HG03457 (cell line): ENCODE measurements at regions not wholly inside any gene's neighbourhood (a gene's known extent, or its start where the extent isn't known, plus 50 kb on each side); places are given as distances from the start of the nearest gene placed in this dataset.
"Not testable (repeated sequence)": the region's sequence is repeated elsewhere in the genome, so short reads cannot be mapped to it uniquely, and the experiment has no call there.

ENCODE experiments used
- ATAC-seq: cut with Tn5 transposase; IDR thresholded peaks from one replicate; pipeline ENCODE4 v1.9.1; 2021; ENCODE audit warnings: moderate number of reproducible peaks; ENCODE audit not compliant: unreplicated experiment

DNA sequence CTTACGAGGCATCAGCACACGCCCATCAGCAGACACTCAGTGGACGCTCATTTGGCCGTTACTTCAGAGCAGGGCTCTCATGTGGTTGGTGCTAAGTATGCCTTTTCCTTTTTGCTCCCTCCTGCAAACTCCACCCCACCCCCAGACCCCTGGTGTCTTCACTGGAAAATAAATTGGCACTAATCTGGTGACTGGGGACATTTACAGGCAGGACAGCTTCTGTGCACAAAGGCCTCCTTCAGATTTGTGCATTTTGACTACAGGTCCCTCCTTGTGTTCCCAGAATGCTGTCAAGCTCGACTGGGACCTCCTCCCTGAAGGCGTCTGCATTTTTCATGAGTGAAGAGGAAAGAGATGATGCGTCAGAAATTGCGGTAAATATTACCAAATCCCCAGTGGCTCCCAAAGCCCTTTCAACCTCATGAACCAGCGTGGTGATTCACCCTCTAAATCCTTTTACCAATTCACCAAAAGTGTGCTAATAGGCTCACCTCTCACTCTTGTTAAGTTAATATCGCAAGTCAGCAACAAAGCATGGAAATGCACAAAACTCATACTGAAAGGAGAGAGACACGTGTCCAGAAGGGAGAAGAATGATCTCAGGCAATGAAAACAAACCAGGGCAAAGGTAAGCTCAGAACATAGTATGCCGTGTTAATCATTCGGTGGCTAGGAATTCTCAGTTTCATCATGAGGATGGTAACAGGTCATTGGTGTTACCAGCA, 119.0 kb downstream of the NKX6-1 start:
- ATAC-seq: no peak

- ATAC-seq: no peak
These were observed 120.1 kb downstream of the NKX6-1 start for GRCh38 chr4:84378983-84379382.

GRCh38 chr4:84378356-84378755, 120.7 kb downstream of the NKX6-1 start:
- ATAC-seq: no peak

DNA sequence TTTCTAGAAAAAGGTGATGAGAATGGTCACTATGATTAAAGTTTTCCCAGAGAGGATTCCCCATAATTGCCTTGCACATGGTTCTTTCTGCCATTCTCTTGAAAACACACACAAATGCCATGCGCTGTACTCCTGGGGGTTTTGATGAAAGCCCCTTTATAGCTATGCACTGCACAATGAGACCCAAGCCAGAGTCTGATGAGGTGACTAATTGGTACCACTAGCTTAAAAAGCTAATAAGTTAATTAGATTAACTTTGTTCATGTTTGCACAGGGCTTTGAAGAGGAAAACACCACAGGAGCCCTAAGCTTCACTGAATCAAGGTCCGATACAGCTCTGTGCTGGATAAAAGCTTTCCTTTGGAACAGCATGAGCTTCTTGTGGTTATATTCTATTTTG, 132.2 kb downstream of the NKX6-1 start:
- ATAC-seq: no peak

DNA sequence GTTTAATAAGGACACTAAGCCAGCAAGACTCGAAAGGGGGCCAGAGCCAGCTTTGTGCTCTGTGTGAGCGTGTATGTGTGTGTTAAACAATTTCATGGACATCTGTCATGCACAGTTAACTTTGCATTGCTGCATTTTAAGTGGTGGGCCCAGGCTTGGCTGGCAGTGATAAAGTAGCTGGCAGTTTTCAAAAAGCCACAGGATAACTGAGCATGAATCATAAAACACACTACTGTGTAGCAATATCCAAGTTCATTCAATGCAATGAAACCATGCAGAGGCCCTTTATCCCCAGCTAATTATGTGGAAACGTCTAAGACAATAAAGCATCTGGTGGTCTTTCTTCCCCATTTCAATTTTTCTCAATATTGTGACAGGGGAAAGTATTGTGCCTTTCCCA, 132.9 kb downstream of the NKX6-1 start:
- ATAC-seq: no peak

DNA sequence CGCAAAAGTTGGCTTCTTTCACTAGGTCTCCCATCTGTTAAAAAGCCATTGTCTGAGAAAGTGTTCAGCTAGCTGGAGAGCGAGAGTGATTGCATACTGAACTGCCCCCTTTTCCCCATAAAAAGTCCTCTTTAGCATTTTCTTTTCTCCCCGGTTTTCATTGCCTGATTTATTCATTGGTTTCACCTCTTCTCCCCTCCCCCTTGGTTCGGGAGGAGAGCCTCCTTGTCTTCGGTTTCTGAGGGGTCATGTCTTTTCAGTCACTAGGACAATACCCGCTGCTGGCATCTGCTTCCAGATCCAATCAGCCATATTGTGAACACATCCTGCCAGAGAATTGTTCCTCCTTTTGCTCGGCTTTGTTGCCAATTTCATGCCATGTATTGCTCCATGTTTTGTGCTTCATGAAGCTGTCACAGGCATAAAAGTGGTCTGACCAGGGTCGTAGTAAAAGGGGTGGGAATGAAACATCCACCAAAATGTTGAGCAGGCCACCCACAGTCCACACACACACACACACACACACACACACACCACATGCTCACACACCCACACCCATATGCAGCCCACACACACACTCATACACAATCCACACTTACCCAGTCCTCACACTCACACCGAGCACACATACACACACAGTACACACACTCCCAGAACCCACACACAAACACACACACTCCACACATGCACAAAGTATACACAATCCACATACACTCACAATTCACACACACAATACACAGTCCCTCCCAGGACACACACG, 136.0 kb downstream of the NKX6-1 start:
- no peak for ATAC-seq

DNA sequence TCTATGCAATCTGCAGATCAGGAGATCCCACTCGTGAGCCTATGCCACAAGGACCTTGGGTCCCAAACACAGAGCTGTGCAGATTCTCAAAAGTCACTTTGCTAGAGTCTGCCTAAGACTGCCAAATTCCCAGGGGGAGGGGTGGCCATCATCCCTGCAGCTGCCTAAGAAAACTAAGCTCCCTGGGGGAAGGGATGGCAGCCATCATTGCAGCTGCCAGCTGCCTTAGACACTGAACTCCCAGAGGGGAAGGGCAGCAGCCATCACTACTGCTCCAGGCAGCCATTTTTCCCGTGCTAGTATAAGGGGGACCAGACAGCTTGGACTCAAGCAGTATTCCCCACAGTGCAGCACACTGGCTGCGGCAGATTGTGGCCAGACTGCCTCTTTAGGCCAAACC, 156.9 kb downstream of the NKX6-1 start:
- ATAC-seq: no peak

GRCh38 chr4:84341559-84341958, 157.5 kb downstream of the NKX6-1 start:
- ATAC-seq: no peak

- ATAC-seq: no peak
These were observed 160.7 kb downstream of the NKX6-1 start for GRCh38 chr4:84338367-84338766.

DNA sequence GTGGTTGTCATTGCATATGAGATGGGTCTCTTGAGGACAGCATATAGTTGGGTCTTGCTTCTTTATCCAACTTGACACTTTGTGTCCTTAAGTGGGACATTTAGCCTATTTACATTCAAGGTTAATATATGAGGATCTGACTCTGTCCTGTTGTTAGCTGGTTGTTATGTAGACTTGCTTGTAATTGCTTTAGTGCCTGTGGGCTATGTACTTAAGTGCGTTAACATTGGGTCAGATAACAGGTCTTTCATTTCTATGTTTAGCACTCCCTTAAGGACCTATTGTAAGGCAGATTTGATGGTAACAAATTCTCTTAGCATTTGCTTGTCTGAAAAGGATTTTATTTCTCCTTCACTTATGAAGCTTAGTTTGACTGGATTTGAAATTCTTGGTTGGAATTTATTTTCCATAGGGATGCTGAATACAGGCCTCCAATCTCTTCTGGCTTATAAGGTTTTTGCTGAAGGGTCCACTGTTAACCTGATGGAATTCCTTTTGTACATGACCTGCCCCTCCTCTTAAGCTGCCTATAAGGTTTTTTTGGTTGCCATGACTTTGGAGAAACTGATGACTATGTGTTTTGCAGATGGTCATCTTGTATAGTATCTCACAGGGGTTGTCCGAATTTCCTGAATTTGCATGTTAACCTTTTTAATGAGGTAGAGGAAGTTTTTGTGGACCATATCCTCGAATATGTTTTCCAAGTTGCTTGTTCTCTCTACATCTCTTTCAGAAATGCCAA, 162.0 kb downstream of the NKX6-1 start:
- no peak for ATAC-seq

DNA sequence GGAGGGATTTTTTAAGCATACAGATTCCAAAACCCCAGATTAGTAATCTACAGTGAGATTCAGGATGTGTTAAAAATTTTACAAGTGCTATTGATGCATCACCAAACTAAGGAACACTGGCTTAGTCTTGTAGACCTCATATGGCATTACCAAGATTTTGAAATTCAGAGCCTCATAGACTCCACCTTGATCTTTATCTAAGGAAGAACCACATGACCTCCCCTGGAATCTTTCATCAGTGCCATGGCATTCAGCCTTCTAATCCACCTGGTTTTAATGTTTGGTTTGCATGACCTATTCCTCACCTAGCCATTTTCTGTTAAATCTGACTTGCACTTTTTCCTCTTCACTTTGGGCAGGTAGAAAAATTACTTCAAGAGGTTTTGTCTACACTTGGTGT, 171.6 kb downstream of the NKX6-1 start:
- no peak for ATAC-seq

DNA sequence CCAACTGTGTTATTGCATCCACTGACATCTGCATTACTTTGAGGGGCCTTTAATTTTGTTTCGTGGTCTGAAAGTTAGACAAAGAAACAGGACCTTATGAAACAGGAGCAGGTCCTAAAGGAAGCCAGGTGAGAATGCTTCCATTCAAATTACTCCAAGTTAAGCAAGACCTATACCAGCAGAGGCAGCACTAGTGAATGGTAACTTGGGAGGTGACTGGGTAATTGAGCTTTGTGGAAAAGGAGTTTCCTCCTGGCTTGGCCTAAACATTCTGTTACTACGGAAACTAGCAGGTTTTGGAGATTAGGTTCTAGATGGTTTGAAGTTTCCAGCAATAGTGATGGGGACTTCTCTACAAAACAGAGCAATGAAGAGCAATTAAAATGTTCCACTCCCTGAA, 173.5 kb downstream of the NKX6-1 start:
- no peak for ATAC-seq

DNA sequence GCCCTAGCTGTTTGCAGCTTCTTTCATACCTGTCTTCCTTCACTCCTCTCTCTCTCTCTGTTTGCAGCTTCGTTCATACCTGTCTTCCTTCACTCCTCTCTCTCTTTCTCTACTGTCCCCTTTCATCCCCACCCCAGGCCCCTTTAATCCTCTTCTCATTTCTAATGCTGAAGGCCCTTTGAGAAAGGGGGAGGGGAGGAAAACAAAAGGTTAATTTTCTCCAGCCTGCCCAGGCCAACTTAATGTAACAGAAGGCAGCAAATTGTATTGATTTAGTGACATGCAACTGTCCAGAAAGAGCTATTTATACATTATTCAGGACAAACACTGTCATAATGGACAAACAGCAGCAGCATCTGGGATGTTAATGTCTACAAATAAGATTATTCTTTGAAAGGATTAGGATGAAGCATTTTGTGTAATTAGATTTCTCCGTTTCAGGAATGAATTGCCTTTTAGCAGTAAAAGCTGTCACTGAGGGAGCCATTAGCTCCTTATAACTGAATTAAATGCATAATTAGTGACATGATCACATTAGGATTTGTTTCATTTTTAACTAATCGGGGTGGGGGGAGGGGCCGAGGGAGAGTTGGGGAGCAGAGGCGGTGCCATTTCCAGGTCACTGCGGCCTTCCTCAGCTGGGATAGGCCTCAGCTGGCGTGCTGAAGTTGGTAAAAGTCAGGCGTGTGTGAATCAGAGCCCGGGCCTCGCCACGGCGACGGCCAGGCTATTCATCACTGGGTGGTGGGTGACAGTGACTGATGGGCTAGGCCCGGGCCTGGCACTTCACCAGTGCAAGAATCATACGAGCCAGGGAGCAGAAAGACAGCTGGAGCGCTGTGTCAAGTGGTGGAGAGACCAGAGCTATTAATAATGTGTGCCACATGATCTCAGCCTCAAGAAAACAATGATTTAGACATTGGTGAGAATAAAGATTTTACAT, 174.5 kb downstream of the NKX6-1 start:
- no peak for ATAC-seq

GRCh38 chr4:84319124-84319523, 180.0 kb downstream of the NKX6-1 start:
- no peak for ATAC-seq

GRCh38 chr4:84317513-84317912, 181.6 kb downstream of the NKX6-1 start:
- ATAC-seq: no peak

DNA sequence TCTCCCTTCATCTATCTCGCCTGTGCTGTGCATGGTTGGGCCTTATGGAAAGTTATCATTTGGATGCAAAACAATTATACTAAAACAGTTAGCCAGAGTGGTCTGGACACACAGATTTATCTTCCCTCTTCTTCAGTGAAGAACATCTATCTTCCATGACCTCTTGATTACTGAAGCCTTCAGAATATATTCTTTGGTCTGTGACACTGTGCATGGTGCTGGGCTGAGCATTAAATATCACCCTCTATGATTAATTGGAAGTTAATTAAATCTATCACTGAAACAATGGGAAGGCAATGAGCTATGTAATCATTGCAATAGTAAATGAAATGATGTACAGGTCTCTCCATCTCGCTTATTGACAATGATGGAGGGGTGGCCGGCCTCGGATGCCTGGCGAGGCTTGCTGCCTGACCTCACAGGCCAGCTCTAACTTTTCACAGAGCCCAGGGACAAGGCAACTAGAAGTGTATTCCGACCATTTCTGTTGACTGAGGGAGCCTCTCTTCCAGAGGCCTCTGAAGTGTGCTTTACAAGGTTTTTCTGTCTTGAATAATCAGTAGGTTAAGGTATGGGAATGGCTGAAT, 186.6 kb downstream of the NKX6-1 start:
- ATAC-seq: no peak

DNA sequence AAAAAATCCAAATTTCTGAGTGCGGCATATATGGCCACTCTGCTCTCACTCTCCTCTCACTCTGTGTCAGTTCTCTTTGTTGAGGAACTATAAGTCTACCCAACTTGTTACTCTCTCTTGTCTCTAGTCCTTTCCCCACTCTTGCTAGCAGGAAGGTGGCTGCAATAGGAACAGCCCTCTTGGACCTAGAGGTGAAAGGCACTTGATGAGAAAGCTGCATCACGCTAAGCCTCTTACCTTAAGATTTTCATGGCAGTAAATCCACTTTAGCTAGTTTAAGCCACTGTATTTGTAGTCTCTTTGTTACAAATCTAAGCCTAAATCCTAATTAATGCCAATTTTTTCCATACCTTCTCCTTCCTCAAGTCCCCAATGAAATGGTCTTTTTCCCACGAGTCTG, 189.9 kb downstream of the NKX6-1 start:
- ATAC-seq: no peak

DNA sequence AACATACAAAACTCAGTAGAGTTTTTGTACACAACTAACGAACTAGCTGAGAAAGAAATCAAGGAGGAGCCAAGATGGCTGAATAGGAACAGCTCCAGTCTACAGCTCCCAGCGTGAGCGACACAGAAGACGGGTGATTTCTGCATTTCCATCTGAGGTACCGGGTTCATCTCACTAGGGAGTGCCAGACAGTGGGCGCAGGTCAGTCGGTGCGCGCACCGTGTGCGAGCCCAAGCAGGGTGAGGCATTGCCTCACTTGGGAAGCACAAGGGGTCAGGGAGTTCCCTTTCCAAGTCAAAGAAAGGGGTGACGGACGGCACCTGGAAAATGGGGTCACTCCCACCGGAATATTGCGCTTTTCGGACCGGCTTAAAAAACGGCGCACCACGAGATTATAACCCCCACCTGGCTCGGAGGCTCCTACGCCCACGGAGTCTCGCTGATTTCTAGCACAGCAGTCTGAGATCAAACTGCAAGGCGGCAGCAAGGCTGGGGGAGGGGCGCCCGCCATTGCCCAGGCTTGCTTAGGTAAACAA, 200.3 kb downstream of the NKX6-1 start:
- ATAC-seq: not testable (repeated sequence)

DNA sequence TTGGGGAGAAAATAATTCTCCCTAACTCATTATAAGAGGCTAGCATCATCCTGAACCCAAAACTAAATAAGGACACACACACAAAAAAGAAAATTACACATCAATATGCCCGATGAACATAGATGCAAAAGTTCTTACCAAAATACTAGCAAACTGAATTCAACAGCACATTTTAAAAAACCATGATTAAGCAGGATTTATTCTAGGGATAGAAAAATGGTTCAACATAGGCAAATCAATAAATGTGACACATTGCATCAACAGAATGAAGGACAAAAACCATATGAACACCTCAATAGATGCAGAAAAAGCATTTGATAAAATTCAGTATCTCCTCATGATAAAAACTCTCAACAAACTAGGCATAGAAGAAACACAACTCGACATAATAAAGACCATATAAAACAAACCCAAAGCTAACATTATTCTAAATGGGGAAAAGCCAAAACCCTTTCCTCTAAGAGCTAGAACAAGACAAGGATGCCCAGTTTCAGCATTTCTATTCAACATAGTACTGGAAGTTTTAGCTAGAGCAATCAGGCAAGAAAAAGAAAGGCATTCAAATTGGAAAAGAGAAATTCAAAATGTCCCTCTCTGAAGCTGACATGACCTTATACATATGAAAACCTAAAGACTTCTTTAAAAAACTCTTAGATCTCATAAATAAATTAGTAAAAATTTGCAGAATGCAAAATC, 200.9 kb downstream of the NKX6-1 start:
- ATAC-seq: no peak

DNA sequence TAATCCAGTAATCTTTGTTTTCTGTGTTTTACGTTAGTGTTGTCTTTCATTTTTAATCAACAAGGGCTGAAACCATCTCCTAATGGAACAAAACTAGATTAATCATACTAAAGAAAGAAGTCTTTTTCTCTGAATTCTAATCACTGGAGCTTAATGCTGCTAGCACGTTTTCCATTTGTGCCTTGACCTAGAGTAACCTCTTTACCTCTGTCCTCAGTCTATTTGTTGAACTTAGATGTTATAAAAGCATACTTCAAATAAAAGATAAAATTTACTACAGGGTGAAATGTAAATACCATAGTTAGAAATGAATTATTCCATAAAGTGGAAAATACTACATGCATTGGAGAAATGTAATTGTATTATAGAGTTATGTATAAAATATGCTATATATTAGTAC, 207.1 kb downstream of the NKX6-1 start:
- ATAC-seq: no peak
